Astrocyte of the cerebellum (primary cell): ENCODE measurements at regions not wholly inside any gene's neighbourhood (a gene's known extent, or its start where the extent isn't known, plus 50 kb on each side); places are given as distances from the start of the nearest gene placed in this dataset.

Experiments used
- DNase-seq: peaks from one replicate; pipeline ENCODE4 v3.0.0-alpha.2; 2011; ENCODE audit warnings: low read depth
- H3K4me3 ChIP-seq: 2 replicates; pipeline ENCODE4 v1.5.1; 2011; ENCODE audit warnings: mild to moderate bottlenecking, low read depth, low read length, moderate library complexity
- in situ Hi-C: cut with HindIII; loops from 2 replicates; pipeline ENCODE4 v1.10.0; 2017; ENCODE audit warnings: low sequenced_read_pairs
- TF ChIP-seq, protein P1 (sequence below): IDR thresholded peaks from 2 replicates; pipeline ENCODE4 v1.5.1; 2012; ENCODE audit warnings: low read length, low read depth, moderate library complexity, mild to moderate bottlenecking; ENCODE audit errors: missing control alignments

DNA sequence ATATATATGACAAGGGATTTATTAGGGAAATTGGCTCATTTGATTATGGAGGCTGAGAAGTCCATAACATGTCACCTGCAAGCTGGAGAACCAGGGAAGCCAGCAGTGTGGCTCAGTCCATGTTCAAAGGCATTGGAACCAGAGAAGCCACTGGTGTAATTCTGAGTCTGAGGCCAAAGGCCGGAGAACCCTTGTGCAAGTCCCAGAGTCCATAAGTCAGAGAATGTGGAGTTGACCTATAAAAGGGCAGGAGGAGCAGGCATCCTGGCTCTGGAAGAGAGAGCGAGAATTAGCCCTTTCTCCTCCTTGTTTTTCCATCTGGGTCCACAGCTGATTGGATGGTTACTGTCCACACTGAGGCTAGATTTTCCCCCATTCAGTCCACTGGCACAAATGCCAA is 319.8 kb downstream of the IGSF11 start:
- TF ChIP-seq, protein P1, sequence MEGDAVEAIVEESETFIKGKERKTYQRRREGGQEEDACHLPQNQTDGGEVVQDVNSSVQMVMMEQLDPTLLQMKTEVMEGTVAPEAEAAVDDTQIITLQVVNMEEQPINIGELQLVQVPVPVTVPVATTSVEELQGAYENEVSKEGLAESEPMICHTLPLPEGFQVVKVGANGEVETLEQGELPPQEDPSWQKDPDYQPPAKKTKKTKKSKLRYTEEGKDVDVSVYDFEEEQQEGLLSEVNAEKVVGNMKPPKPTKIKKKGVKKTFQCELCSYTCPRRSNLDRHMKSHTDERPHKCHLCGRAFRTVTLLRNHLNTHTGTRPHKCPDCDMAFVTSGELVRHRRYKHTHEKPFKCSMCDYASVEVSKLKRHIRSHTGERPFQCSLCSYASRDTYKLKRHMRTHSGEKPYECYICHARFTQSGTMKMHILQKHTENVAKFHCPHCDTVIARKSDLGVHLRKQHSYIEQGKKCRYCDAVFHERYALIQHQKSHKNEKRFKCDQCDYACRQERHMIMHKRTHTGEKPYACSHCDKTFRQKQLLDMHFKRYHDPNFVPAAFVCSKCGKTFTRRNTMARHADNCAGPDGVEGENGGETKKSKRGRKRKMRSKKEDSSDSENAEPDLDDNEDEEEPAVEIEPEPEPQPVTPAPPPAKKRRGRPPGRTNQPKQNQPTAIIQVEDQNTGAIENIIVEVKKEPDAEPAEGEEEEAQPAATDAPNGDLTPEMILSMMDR: no peak
- no peak overlapping the region for H3K4me3 ChIP-seq
- in situ Hi-C loops: no loop called here
- no peak for DNase-seq

GRCh38 chr3:118729546-118729945 is 305.1 kb downstream of the IGSF11 start:
- in situ Hi-C loops: no loop called here
- DNase-seq: no peak
- no peak overlapping the region for H3K4me3 ChIP-seq
- TF ChIP-seq, protein P1: no peak

DNA sequence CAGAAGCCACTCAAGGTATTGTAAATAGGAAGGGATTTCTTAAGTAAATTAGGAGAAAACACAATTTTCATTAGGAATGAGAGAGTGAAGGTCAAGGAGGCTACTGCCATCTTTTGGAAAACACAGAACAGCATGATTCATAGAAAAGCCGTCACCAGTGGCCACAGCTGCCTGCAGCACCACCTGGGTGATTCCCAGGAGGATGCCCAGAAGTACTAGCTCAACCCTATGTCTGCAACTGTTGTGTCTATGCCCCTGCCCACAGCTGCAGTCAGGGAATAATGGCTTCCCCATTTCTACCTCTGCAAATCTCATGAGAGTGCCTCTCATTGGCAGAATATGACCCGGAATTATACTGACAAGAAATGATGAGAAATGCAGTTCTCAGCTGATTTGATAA is 300.0 kb downstream of the IGSF11 start:
- TF ChIP-seq, protein P1: no peak
- in situ Hi-C loops: loop anchor here (10.0 kb wide), 1 partner anchor 60 kb away; no protein-coding TSS in a partner anchor
- DNase-seq: no peak
- no peak overlapping the region for H3K4me3 ChIP-seq

DNA sequence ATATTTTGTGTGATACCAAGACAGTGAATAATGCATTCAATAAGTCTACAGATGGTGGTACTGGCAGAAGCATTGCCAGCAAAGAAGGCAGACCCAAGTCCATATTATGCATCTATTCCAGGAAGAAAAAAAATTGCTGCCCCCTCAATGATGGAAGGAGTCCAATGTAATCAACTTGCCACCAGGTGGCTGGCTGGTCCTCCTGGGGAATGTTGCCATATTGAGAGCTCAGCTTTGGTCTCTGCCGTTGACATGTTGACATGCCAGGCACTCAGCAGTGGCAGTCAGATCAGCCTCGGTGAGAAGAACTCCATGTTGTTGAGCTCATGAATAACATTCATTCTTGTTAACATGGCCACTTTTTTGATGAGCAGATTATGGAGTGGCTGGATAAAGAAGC is 298.5 kb downstream of the IGSF11 start:
- no peak for DNase-seq
- no peak overlapping the region for H3K4me3 ChIP-seq
- in situ Hi-C loops: loop anchor here (10.0 kb wide), 1 partner anchor 61 kb away; no protein-coding TSS in a partner anchor
- TF ChIP-seq, protein P1: no peak

GRCh38 chr3:118740722-118741290 is 293.8 kb downstream of the IGSF11 start:
- H3K4me3 ChIP-seq: no peak overlapping the region
- TF ChIP-seq, protein P1: no peak
- DNase-seq: no peak
- in situ Hi-C loops: no loop called here

- in situ Hi-C loops: no loop called here
- H3K4me3 ChIP-seq: no peak overlapping the region
- TF ChIP-seq, protein P1: no peak
- no peak for DNase-seq
Measured at GRCh38 chr3:118742760-118743159, 291.9 kb downstream of the IGSF11 start.

DNA sequence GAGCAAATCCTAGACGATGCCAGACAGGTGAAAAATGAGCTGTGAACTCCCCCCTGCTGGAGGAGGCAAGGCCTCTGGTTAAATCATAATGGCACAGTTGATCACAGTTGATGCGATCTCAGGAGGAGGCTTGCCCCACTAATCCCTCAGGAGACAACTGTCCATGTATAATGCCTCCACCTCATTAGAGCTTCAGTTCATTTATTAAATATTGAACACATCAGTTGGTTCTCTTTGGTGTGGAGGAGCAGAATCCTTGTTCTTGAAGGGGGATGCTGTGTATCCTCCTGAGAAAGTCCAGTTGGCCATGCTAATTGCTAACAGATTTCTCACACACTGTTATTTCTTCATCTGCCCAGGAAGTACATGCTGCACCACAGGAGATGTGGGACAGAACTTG is 290.5 kb downstream of the IGSF11 start:
- H3K4me3 ChIP-seq: no peak overlapping the region
- in situ Hi-C loops: no loop called here
- TF ChIP-seq, protein P1: no peak
- no peak for DNase-seq
